Astrocyte (in vitro differentiated cells and primary cell): ENCODE measurements at regions not wholly inside any gene's neighbourhood (a gene's known extent, or its start where the extent isn't known, plus 50 kb on each side); places are given as distances from the start of the nearest gene placed in this dataset.

Source experiments
- DNase-seq: peaks from one replicate; pipeline ENCODE4 v3.0.0-alpha.2; 2010; ENCODE audit warnings: low read depth
- FAIRE-seq: peaks from 2 replicates; lab custom pipeline; 2011; peaks lifted over from hg19 to GRCh38; lab: Jason Lieb, UNC
- H2AFZ ChIP-seq: 2 replicates; pipeline ENCODE4 v1.6.0; 2012; ENCODE audit warnings: low read depth, low read length, inconsistent platforms
- H3K27ac ChIP-seq: 2 replicates; pipeline ENCODE4 v1.5.1; 2011; ENCODE audit warnings: low read depth, low read length, inconsistent platforms
- H3K27me3 ChIP-seq: 2 replicates; pipeline ENCODE4 v1.6.0; 2011; ENCODE audit warnings: low read length, inconsistent platforms; ENCODE audit not compliant: insufficient read depth
- H3K36me3 ChIP-seq: 2 replicates; pipeline ENCODE4 v1.5.1; 2011; ENCODE audit warnings: low read length, inconsistent platforms; ENCODE audit not compliant: insufficient read depth
- H3K4me1 ChIP-seq: 2 replicates; pipeline ENCODE4 v1.5.1; 2011; ENCODE audit warnings: low read length, inconsistent platforms; ENCODE audit not compliant: insufficient read depth
- H3K4me2 ChIP-seq: 2 replicates; pipeline ENCODE4 v1.6.0; 2012; ENCODE audit warnings: low read length, inconsistent platforms
- H3K4me3 ChIP-seq: 2 replicates; pipeline ENCODE4 v1.5.1; 2011; ENCODE audit warnings: low read depth, mild to moderate bottlenecking, low read length, inconsistent platforms; ENCODE audit not compliant: insufficient read depth
- H3K79me2 ChIP-seq: 2 replicates; pipeline ENCODE4 v1.6.0; 2012; ENCODE audit warnings: mild to moderate bottlenecking, low read length, inconsistent platforms; ENCODE audit not compliant: insufficient read depth
- H3K9ac ChIP-seq: 2 replicates; pipeline ENCODE4 v1.6.0; 2012; ENCODE audit warnings: mild to moderate bottlenecking, low read length, inconsistent platforms
- H3K9me3 ChIP-seq: 2 replicates; pipeline ENCODE4 v1.5.1; 2012; ENCODE audit warnings: low read depth, mild to moderate bottlenecking, low read length, inconsistent platforms; ENCODE audit not compliant: insufficient read depth
- H4K20me1 ChIP-seq: 2 replicates; pipeline ENCODE4 v1.6.0; 2012; ENCODE audit warnings: low read length, inconsistent platforms; ENCODE audit not compliant: insufficient read depth
- H3K27ac Mint-ChIP-seq: one replicate; pipeline ENCODE4 v1.8.0; 2021; ENCODE audit warnings: mild to moderate bottlenecking, mixed read lengths; ENCODE audit not compliant: unreplicated experiment
- H3K27me3 Mint-ChIP-seq: one replicate; pipeline ENCODE4 v1.8.0; 2021; ENCODE audit warnings: low read depth, mixed read lengths; ENCODE audit not compliant: unreplicated experiment
- H3K36me3 Mint-ChIP-seq: one replicate; pipeline ENCODE4 v1.8.0; 2021; ENCODE audit warnings: low read depth, mixed read lengths; ENCODE audit not compliant: unreplicated experiment
- H3K4me1 Mint-ChIP-seq: one replicate; pipeline ENCODE4 v1.8.0; 2021; ENCODE audit warnings: low read depth, mixed read lengths; ENCODE audit not compliant: unreplicated experiment
- H3K4me3 Mint-ChIP-seq: one replicate; pipeline ENCODE4 v1.8.0; 2021; ENCODE audit warnings: mild to moderate bottlenecking, moderate library complexity, mixed read lengths; ENCODE audit not compliant: unreplicated experiment
- H3K9me3 Mint-ChIP-seq: one replicate; pipeline ENCODE4 v1.8.0; 2021; ENCODE audit warnings: mild to moderate bottlenecking, mixed read lengths; ENCODE audit not compliant: unreplicated experiment
- CTCF ChIP-seq: IDR thresholded peaks from 2 replicates; pipeline ENCODE4 v1.5.1; 2011; ENCODE audit warnings: low read depth, mild to moderate bottlenecking, inconsistent platforms, low read length, moderate library complexity; ENCODE audit not compliant: insufficient read depth
- EZH2 ChIP-seq: IDR thresholded peaks from 2 replicates; pipeline ENCODE4 v1.6.1; 2012; ENCODE audit warnings: mild to moderate bottlenecking, low read length, inconsistent platforms; ENCODE audit not compliant: insufficient read depth

GRCh38 chr1:101311146-101311920 lies 74.5 kb downstream of the S1PR1 start:
- no peak overlapping the region for H3K9ac ChIP-seq
- no peak overlapping the region for H3K4me2 ChIP-seq
- H4K20me1 ChIP-seq, result no peaks in the 10 kb centered on the region
- Mint-ChIP-seq H3K27ac (no peak overlapping the region), H3K4me1 (peaks cover 10% of the 10 kb centered on the region), H3K9me3 (no peaks in the 10 kb centered on the region), H3K36me3 (no peaks in the 10 kb centered on the region), H3K4me3 (no peak overlapping the region), H3K27me3 (peaks cover 28% of the 10 kb centered on the region)
- no peaks in the 10 kb centered on the region for H3K36me3 ChIP-seq
- no peak for FAIRE-seq
- peaks cover 52% of the 10 kb centered on the region for H3K27me3 ChIP-seq
- no peak for TF ChIP-seq EZH2
- TF ChIP-seq CTCF, result no peak
- H3K79me2 ChIP-seq, result no peaks in the 10 kb centered on the region
- H2AFZ ChIP-seq, result no peak overlapping the region
- DNase-seq, result no peak
- no peaks in the 10 kb centered on the region for H3K9me3 ChIP-seq
- no peak overlapping the region for H3K27ac ChIP-seq
- no peak overlapping the region for H3K4me3 ChIP-seq
- peaks cover 5% of the 10 kb centered on the region for H3K4me1 ChIP-seq

- Histone ChIP-seq H3K27ac (no peak overlapping the region), H4K20me1 (no peaks in the 10 kb centered on the region), H3K4me2 (no peak overlapping the region), H3K79me2 (no peaks in the 10 kb centered on the region), H3K27me3 (peaks cover 46% of the 10 kb centered on the region), H3K9me3 (no peaks in the 10 kb centered on the region), H3K36me3 (no peaks in the 10 kb centered on the region), H3K4me3 (no peak overlapping the region), H3K4me1 (peaks cover 5% of the 10 kb centered on the region), H2AFZ (no peak overlapping the region), H3K9ac (no peak overlapping the region)
- no peak for TF ChIP-seq EZH2
- no peak for TF ChIP-seq CTCF
- Mint-ChIP-seq H3K4me1 (peaks cover 10% of the 10 kb centered on the region), H3K27me3 (peaks cover 28% of the 10 kb centered on the region), H3K36me3 (no peaks in the 10 kb centered on the region), H3K9me3 (no peaks in the 10 kb centered on the region), H3K4me3 (no peak overlapping the region), H3K27ac (no peak overlapping the region)
- DNase-seq (no peak), FAIRE-seq (no peak)
Measured at GRCh38 chr1:101312147-101312546, 75.3 kb downstream of the S1PR1 start.

GRCh38 chr1:101313356-101313755 lies 76.5 kb downstream of the S1PR1 start:
- TF ChIP-seq EZH2 (no peak), CTCF (no peak)
- Histone ChIP-seq H3K79me2 (no peaks in the 10 kb centered on the region), H3K27ac (no peak overlapping the region), H3K4me2 (no peak overlapping the region), H3K4me1 (peaks cover 5% of the 10 kb centered on the region), H3K4me3 (no peak overlapping the region), H2AFZ (no peak overlapping the region), H3K9me3 (no peaks in the 10 kb centered on the region), H4K20me1 (no peaks in the 10 kb centered on the region), H3K27me3 (peaks cover 40% of the 10 kb centered on the region), H3K9ac (no peak overlapping the region), H3K36me3 (no peaks in the 10 kb centered on the region)
- no peaks in the 10 kb centered on the region for H3K36me3 Mint-ChIP-seq
- H3K4me1 Mint-ChIP-seq, result peaks cover 10% of the 10 kb centered on the region
- FAIRE-seq (no peak), DNase-seq (no peak)
- no peak overlapping the region for H3K27ac Mint-ChIP-seq
- H3K9me3 Mint-ChIP-seq, result no peaks in the 10 kb centered on the region
- peaks cover 23% of the 10 kb centered on the region for H3K27me3 Mint-ChIP-seq
- H3K4me3 Mint-ChIP-seq, result no peak overlapping the region
